Testis (tissue), 2 donors: ENCODE measurements at regions not wholly inside any gene's neighbourhood (a gene's known extent, or its start where the extent isn't known, plus 50 kb on each side); places are given as distances from the start of the nearest gene placed in this dataset.

ENCODE experiments used
- DNase-seq: peaks from one replicate; pipeline ENCODE4 v3.0.0-alpha.2; 2019
- H3K27ac ChIP-seq, 2 donors: fragments of 200-600 bp; sonication (generic); one replicate each; pipeline ENCODE4 v1.5.1; 2019
- H3K27me3 ChIP-seq: fragments of 200-600 bp; sonication (generic); one replicate; pipeline ENCODE4 v1.5.1; 2019
- H3K36me3 ChIP-seq: fragments of 200-600 bp; sonication (generic); one replicate; pipeline ENCODE4 v1.5.1; 2017; ENCODE audit warnings: low read depth; ENCODE audit errors: missing control alignments
- H3K4me1 ChIP-seq: fragments of 200-600 bp; sonication (generic); one replicate; pipeline ENCODE4 v1.5.1; 2019
- H3K4me3 ChIP-seq, 2 donors: fragments of 200-600 bp; sonication (generic); one replicate each; pipeline ENCODE4 v1.5.1; 2017 to 2019
- H3K9me3 ChIP-seq: fragments of 200-600 bp; sonication (generic); one replicate; pipeline ENCODE4 v1.5.1; 2017
- POLR2A ChIP-seq: fragments of 450-650 bp; IDR thresholded peaks from one replicate; pipeline ENCODE4 v1.6.1; 2017; ENCODE audit warnings: antibody characterized with exemption, mild to moderate bottlenecking, moderate library complexity
- WGBS, 2 donors: methylation state at CpG; one replicate each; pipeline ENCODE4 v1.1.5; 2018; 5-methylcytosine and 5-hydroxymethylcytosine counted together
- intact Hi-C: fragments of 100-400 bp; cut with DNase I; formaldehyde crosslinking; loops from one replicate; pipeline ENCODE4 v1.15.1; 2023; ENCODE audit warnings: low total_unique reads
- TF ChIP-seq, protein P1 (sequence below), 3 experiments: fragments of 450-650 bp in 2 of 3; fragments of 200-600 bp in 1 of 3; sonication (generic) in 1 of 3; IDR thresholded peaks; one replicate each; pipeline ENCODE4 v1.5.1; 2016 to 2019; ENCODE audit warnings: antibody characterized with exemption in 3 of 3, mild to moderate bottlenecking in 2 of 3, moderate library complexity in 1 of 3

DNA sequence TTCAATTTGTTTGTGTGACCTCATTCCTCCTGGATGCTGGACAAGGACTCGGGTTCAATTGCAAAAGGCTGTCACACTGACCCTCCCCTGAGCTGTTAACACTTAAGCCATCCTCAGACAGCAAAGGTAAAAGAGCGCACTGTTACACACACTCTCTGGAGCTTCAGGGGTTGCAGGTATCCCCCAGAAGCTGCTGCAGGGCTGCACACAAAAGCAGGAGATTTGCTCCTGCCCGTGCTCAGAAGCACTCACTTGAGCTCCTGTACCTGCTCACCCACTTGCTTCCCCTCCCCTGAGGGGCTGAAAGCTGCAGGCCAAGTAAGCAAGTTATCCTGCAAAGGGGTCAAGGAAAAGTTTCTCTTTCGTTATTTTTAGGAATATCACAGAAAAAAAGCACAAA lies 886.2 kb upstream of the ZWINT start:
- Histone ChIP-seq H3K4me3 (no peak overlapping the region), H3K27me3 (no peaks in the 10 kb centered on the region), H3K36me3 (no peaks in the 10 kb centered on the region), H3K9me3 (no peaks in the 10 kb centered on the region), H3K27ac (no peak overlapping the region), H3K4me1 (no peaks in the 10 kb centered on the region)
- no peak for DNase-seq
- TF ChIP-seq POLR2A, result no peak
- TF ChIP-seq, protein P1, sequence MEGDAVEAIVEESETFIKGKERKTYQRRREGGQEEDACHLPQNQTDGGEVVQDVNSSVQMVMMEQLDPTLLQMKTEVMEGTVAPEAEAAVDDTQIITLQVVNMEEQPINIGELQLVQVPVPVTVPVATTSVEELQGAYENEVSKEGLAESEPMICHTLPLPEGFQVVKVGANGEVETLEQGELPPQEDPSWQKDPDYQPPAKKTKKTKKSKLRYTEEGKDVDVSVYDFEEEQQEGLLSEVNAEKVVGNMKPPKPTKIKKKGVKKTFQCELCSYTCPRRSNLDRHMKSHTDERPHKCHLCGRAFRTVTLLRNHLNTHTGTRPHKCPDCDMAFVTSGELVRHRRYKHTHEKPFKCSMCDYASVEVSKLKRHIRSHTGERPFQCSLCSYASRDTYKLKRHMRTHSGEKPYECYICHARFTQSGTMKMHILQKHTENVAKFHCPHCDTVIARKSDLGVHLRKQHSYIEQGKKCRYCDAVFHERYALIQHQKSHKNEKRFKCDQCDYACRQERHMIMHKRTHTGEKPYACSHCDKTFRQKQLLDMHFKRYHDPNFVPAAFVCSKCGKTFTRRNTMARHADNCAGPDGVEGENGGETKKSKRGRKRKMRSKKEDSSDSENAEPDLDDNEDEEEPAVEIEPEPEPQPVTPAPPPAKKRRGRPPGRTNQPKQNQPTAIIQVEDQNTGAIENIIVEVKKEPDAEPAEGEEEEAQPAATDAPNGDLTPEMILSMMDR (IDR thresholded peaks at IDR 0.05), result no peak
- intact Hi-C loops, result no loop called here
- WGBS, 2 donors, result 34 to 45% methylated on average over 4 of the region's 4 CpGs

DNA sequence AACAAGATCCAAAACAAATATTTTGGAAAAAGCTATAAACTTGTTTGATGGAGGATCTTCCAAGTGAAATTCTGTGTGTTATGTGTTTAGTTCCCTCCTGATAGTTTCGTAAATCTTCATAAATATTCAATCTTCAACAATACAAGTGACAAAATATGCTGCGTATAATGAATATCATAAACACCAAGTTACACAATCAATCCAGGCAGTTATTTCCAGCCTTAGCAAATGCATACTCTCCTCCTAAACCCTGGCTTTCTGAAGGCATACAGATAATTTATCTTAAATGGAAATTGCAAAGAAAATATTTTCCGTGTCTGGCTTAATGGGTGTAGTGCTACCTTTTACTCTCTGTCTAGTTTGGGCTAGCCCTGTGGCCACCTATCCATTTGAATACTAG lies 864.9 kb upstream of the ZWINT start:
- no peak for TF ChIP-seq POLR2A
- TF ChIP-seq, protein P1 (IDR thresholded peaks at IDR 0.05), result no peak
- H3K4me3 ChIP-seq, result no peak overlapping the region
- no peak for DNase-seq
- no peak overlapping the region for H3K27ac ChIP-seq
- no peaks in the 10 kb centered on the region for H3K9me3 ChIP-seq
- intact Hi-C loops, result no loop called here
- no peaks in the 10 kb centered on the region for H3K4me1 ChIP-seq
- 50 to 58% methylated on average over 3 of the region's 3 CpGs for WGBS, 2 donors
- no peaks in the 10 kb centered on the region for H3K36me3 ChIP-seq
- H3K27me3 ChIP-seq, result no peaks in the 10 kb centered on the region

DNA sequence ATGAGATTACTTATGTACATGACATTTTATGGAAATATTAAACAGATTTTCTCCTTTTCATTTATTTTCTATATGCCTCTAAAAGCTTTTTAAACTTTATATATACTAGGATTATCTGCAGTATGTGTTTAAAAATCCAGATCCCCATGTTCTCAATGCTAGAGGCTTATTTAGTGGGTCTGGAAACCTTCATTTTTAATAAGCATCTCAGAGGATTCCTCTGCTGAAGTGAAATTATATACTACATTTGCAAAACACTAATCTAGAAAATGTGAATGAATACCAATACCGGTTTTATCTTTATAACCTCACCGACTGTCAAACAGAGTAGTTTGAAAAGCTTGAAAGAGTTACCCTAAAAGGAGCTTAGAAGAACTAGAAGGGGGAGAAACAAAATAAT lies 863.8 kb upstream of the ZWINT start:
- Histone ChIP-seq H3K36me3 (no peaks in the 10 kb centered on the region), H3K4me1 (no peaks in the 10 kb centered on the region), H3K9me3 (no peaks in the 10 kb centered on the region), H3K27ac (no peak overlapping the region), H3K27me3 (no peaks in the 10 kb centered on the region), H3K4me3 (no peak overlapping the region)
- 19 to 35% methylated on average over 2 of the region's 2 CpGs for WGBS, 2 donors
- intact Hi-C loops, result no loop called here
- no peak for TF ChIP-seq POLR2A
- TF ChIP-seq, protein P1 (IDR thresholded peaks at IDR 0.05), result no peak
- no peak for DNase-seq

DNA sequence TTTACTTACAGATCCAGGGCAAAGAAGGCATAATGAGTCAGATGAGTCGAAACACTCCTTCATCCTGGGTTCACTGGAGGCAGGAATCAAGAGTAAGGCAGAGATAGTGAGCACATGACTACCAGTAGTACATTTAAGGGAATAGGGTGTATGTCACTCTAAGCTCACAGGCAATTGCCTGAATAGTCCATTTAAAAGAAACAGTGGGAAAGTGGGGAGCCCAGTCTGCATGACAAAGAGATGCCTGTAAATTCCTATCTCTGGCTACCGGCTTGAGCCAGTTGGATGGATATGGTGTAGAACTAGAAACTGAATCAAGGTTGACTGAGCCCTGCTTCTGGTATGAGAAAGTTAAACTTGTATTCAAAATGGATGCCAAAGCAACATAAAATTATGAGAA lies 861.5 kb upstream of the ZWINT start:
- Histone ChIP-seq H3K4me1 (no peaks in the 10 kb centered on the region), H3K4me3 (no peak overlapping the region), H3K9me3 (no peaks in the 10 kb centered on the region), H3K27ac (no peak overlapping the region), H3K27me3 (no peaks in the 10 kb centered on the region), H3K36me3 (no peaks in the 10 kb centered on the region)
- intact Hi-C loops, result no loop called here
- DNase-seq, result no peak
- no peak for TF ChIP-seq POLR2A
- TF ChIP-seq, protein P1 (IDR thresholded peaks at IDR 0.05), result no peak
- 80 to 86% methylated on average over 2 of the region's 2 CpGs for WGBS, 2 donors

DNA sequence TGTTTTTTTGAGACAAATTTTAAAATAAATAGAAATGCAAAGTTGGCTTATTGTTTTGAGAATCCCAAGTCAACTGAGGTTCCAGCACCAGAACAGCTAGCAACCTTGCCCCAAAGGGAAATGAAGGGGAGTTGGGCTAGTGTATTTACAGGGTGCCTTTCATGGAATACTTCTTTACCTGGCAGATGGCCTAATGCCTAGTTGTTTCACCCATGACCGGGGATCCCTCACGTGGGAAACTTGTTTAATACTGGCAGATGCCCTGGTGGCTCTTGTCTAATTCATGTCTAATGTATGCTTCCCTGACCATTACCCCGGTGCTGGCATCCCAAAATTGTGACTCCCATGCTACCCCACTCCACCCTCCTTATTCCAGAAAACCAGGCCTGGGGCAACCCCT lies 861.1 kb upstream of the ZWINT start:
- H3K36me3 ChIP-seq, result no peaks in the 10 kb centered on the region
- no peaks in the 10 kb centered on the region for H3K4me1 ChIP-seq
- H3K4me3 ChIP-seq, result no peak overlapping the region
- TF ChIP-seq, protein P1 (IDR thresholded peaks at IDR 0.05), result no peak
- no peak for TF ChIP-seq POLR2A
- no peak for DNase-seq
- no peaks in the 10 kb centered on the region for H3K27me3 ChIP-seq
- H3K27ac ChIP-seq, result no peak overlapping the region
- H3K9me3 ChIP-seq, result no peaks in the 10 kb centered on the region
- 72 to 79% methylated on average over 3 of the region's 3 CpGs for WGBS, 2 donors
- intact Hi-C loops, result no loop called here
